HG02610 (cell line): ENCODE measurements at regions not wholly inside any gene's neighbourhood (a gene's known extent, or its start where the extent isn't known, plus 50 kb on each side); places are given as distances from the start of the nearest gene placed in this dataset.
"Not testable (repeated sequence)": the region's sequence is repeated elsewhere in the genome, so short reads cannot be mapped to it uniquely, and the experiment has no call there.

ENCODE experiments used
- ATAC-seq: cut with Tn5 transposase; IDR thresholded peaks from one replicate; pipeline ENCODE4 v1.9.1; 2021; ENCODE audit warnings: mild to moderate bottlenecking, moderate library complexity; ENCODE audit not compliant: unreplicated experiment

- ATAC-seq: no peak
Measured at GRCh38 chr11:110514967-110515366, 85.2 kb downstream of the FDX1 start.

- not testable (repeated sequence) for ATAC-seq
Measured at GRCh38 chr11:110517381-110517780, 87.6 kb downstream of the FDX1 start.

- ATAC-seq: no peak
Measured at GRCh38 chr11:110518809-110519514, 89.2 kb downstream of the FDX1 start.

- no peak for ATAC-seq
Measured at GRCh38 chr11:110519796-110520195, 90.0 kb downstream of the FDX1 start.

- no peak for ATAC-seq
Measured at GRCh38 chr11:110522471-110522870, 92.7 kb downstream of the FDX1 start.

- ATAC-seq: no peak
Measured at GRCh38 chr11:110524238-110524637, 94.5 kb downstream of the FDX1 start.

GRCh38 chr11:110525883-110526282, 96.1 kb downstream of the FDX1 start:
- no peak for ATAC-seq

- ATAC-seq: peak; percentile 59
Measured at GRCh38 chr11:110526323-110526722, 96.6 kb downstream of the FDX1 start.
